Caco-2 (cell line): ENCODE measurements at regions not wholly inside any gene's neighbourhood (a gene's known extent, or its start where the extent isn't known, plus 50 kb on each side); places are given as distances from the start of the nearest gene placed in this dataset.

Experiments
- BruUV-seq: library from RNA; stranded (reverse); fragments of 400-500 nt; replicated peaks from 2 replicates; lab custom pipeline; 2021; lab: Mats Ljungman, UMichigan
- CTCF ChIA-PET: fragments of 300-600 bp; sonication (Branson Sonifier 250); formaldehyde crosslinking; loops from one replicate; lab custom pipeline; 2022; ENCODE audit warnings: antibody characterized with exemption; lab: Charles Lee
- POLR2A ChIA-PET: fragments of 300-600 bp; sonication (Branson Sonifier 250); formaldehyde crosslinking; loops from one replicate; lab custom pipeline; 2022; ENCODE audit warnings: antibody characterized with exemption; lab: Charles Lee
- DNase-seq, 2 experiments: peaks; one replicate each; pipeline versions ENCODE4 v3.0.0 to v3.0.0-alpha.2; 2020 to 2022
- H3K27me3 ChIP-seq: replicated peaks from 2 replicates; pipeline ENCODE4 v1.6.0; 2011; ENCODE audit warnings: low read length; ENCODE audit not compliant: control insufficient read depth, insufficient read depth
- H3K36me3 ChIP-seq: 2 replicates; pipeline ENCODE4 v1.5.1; 2011; ENCODE audit warnings: low read length; ENCODE audit not compliant: control insufficient read depth, insufficient read depth
- H3K4me1 ChIP-seq: fragments of 250-450 bp; sonication (Bioruptor Pico); 2 replicates; pipeline ENCODE4 v1.5.1; 2020; ENCODE audit warnings: mild to moderate bottlenecking
- H3K4me3 ChIP-seq: 2 replicates; pipeline ENCODE4 v1.5.1; 2011; ENCODE audit warnings: low read depth, mild to moderate bottlenecking, control low read depth, low read length
- H3K9me3 ChIP-seq: fragments of 250-450 bp; sonication (Bioruptor Pico); 2 replicates; pipeline ENCODE4 v1.5.1; 2020; ENCODE audit warnings: mild to moderate bottlenecking, moderate library complexity
- H3K27ac Mint-ChIP-seq: one replicate; pipeline ENCODE4 v1.8.0; 2022; ENCODE audit warnings: mixed read lengths; ENCODE audit not compliant: unreplicated experiment
- H3K27me3 Mint-ChIP-seq: one replicate; pipeline ENCODE4 v1.8.0; 2022; ENCODE audit warnings: mixed read lengths; ENCODE audit not compliant: insufficient read depth, unreplicated experiment
- H3K36me3 Mint-ChIP-seq: one replicate; pipeline ENCODE4 v1.8.0; 2022; ENCODE audit warnings: mild to moderate bottlenecking, mixed read lengths; ENCODE audit not compliant: insufficient read depth, unreplicated experiment
- H3K4me1 Mint-ChIP-seq: one replicate; pipeline ENCODE4 v1.8.0; 2022; ENCODE audit warnings: low read depth, mixed read lengths; ENCODE audit not compliant: unreplicated experiment
- H3K4me3 Mint-ChIP-seq: one replicate; pipeline ENCODE4 v1.8.0; 2022; ENCODE audit warnings: mild to moderate bottlenecking, moderate library complexity, mixed read lengths; ENCODE audit not compliant: unreplicated experiment
- H3K9me3 Mint-ChIP-seq: one replicate; pipeline ENCODE4 v1.8.0; 2022; ENCODE audit warnings: mixed read lengths; ENCODE audit not compliant: unreplicated experiment
- CTCF ChIP-seq, 2 experiments: fragments of 200-600 bp in 1 of 2; IDR thresholded peaks; 1 replicate in 1 of 2; 2 replicates in 1 of 2; pipeline versions ENCODE4 v1.5.1 to v1.8.0; 2011 to 2022; ENCODE audit warnings: antibody characterized with exemption in 1 of 2, control low read depth in 1 of 2, inconsistent platforms in 1 of 2, low read depth in 1 of 2, low read length in 1 of 2, mild to moderate bottlenecking in 1 of 2, moderate library complexity in 1 of 2; ENCODE audit not compliant: insufficient read depth in 1 of 2, severe bottlenecking in 1 of 2, unreplicated experiment in 1 of 2
- intact Hi-C: fragments of 100-400 bp; cut with micrococcal nuclease; formaldehyde crosslinking; loops from one replicate; pipeline ENCODE4 v1.10.0; 2022; ENCODE audit not compliant: unreplicated experiment

GRCh38 chr11:69545976-69546617, 64.6 kb downstream of the LINC01488 start:
- no peak overlapping the region for H3K4me3 ChIP-seq
- H3K36me3 ChIP-seq = no peaks in the 10 kb centered on the region
- H3K36me3 Mint-ChIP-seq = peaks cover 6% of the 10 kb centered on the region
- no peaks in the 10 kb centered on the region for H3K27me3 Mint-ChIP-seq
- intact Hi-C loops = no loop called here
- ChIA-PET POLR2A (no interaction called here), CTCF (no interaction called here)
- peaks cover 26% of the 10 kb centered on the region for H3K9me3 ChIP-seq
- no peaks in the 10 kb centered on the region for H3K4me1 ChIP-seq
- no peak overlapping the region for H3K27ac Mint-ChIP-seq
- H3K9me3 Mint-ChIP-seq = peaks cover 23% of the 10 kb centered on the region
- no peak overlapping the region for H3K4me3 Mint-ChIP-seq
- H3K4me1 Mint-ChIP-seq = peaks cover 7% of the 10 kb centered on the region
- no peaks in the 10 kb centered on the region for H3K27me3 ChIP-seq
- BruUV-seq = no TSS peak
- peak in 1 of 2 experiments; percentile 26 for DNase-seq
- TF ChIP-seq CTCF (IDR thresholded peaks at IDR 0.05; ENCODE audit: insufficient read depth in 1 of 2, low read depth in 1 of 2, low read length in 1 of 2, severe bottlenecking in 1 of 2, unreplicated experiment in 1 of 2) = no peak

GRCh38 chr11:69546735-69547370, 65.4 kb downstream of the LINC01488 start:
- no TSS peak for BruUV-seq
- Mint-ChIP-seq H3K9me3 (peaks cover 30% of the 10 kb centered on the region), H3K36me3 (peaks cover 6% of the 10 kb centered on the region), H3K4me1 (peaks cover 7% of the 10 kb centered on the region), H3K27me3 (no peaks in the 10 kb centered on the region), H3K27ac (no peak overlapping the region), H3K4me3 (no peak overlapping the region)
- peak in 1 of 2 experiments; percentile 19 for DNase-seq
- CTCF ChIA-PET = no interaction called here
- no peak overlapping the region for H3K4me3 ChIP-seq
- intact Hi-C loops = no loop called here
- POLR2A ChIA-PET = no interaction called here
- TF ChIP-seq CTCF (IDR thresholded peaks at IDR 0.05; ENCODE audit: insufficient read depth in 1 of 2, low read depth in 1 of 2, low read length in 1 of 2, severe bottlenecking in 1 of 2, unreplicated experiment in 1 of 2) = no peak
- peaks cover 31% of the 10 kb centered on the region for H3K9me3 ChIP-seq
- no peaks in the 10 kb centered on the region for H3K36me3 ChIP-seq
- no peaks in the 10 kb centered on the region for H3K27me3 ChIP-seq
- no peaks in the 10 kb centered on the region for H3K4me1 ChIP-seq

- ChIA-PET CTCF (no interaction called here), POLR2A (no interaction called here)
- BruUV-seq = no TSS peak
- no peak for TF ChIP-seq CTCF (IDR thresholded peaks at IDR 0.05; ENCODE audit: insufficient read depth in 1 of 2, low read depth in 1 of 2, low read length in 1 of 2, severe bottlenecking in 1 of 2, unreplicated experiment in 1 of 2)
- H3K4me3 Mint-ChIP-seq = no peak overlapping the region
- peaks cover 35% of the 10 kb centered on the region for H3K9me3 Mint-ChIP-seq
- Histone ChIP-seq H3K27me3 (no peaks in the 10 kb centered on the region), H3K36me3 (no peaks in the 10 kb centered on the region), H3K4me1 (no peaks in the 10 kb centered on the region), H3K9me3 (peaks cover 34% of the 10 kb centered on the region), H3K4me3 (no peak overlapping the region)
- H3K4me1 Mint-ChIP-seq = peaks cover 7% of the 10 kb centered on the region
- DNase-seq = no peak
- intact Hi-C loops = no loop called here
- no peaks in the 10 kb centered on the region for H3K27me3 Mint-ChIP-seq
- no peak overlapping the region for H3K27ac Mint-ChIP-seq
- no peaks in the 10 kb centered on the region for H3K36me3 Mint-ChIP-seq
Observed at GRCh38 chr11:69550846-69551245, 69.4 kb downstream of the LINC01488 start.
